Keratinocyte (primary cell): ENCODE measurements at regions not wholly inside any gene's neighbourhood (a gene's known extent, or its start where the extent isn't known, plus 50 kb on each side); places are given as distances from the start of the nearest gene placed in this dataset.

Experiments used
- DNase-seq: peaks from one replicate; pipeline ENCODE4 v3.0.0-alpha.2; 2011; ENCODE audit warnings: low read depth, missing footprints, low spot score
- FAIRE-seq: peaks from 2 replicates; lab custom pipeline; 2011; peaks lifted over from hg19 to GRCh38; lab: Jason Lieb, UNC
- H2AFZ ChIP-seq: 2 replicates; pipeline ENCODE4 v1.6.0; 2012; ENCODE audit warnings: low read length, control low read depth, inconsistent platforms; ENCODE audit not compliant: control insufficient read depth
- H3K27ac ChIP-seq: 2 replicates; pipeline ENCODE4 v1.5.1; 2011; ENCODE audit warnings: low read length; ENCODE audit not compliant: control insufficient read depth, insufficient read depth
- H3K27me3 ChIP-seq: 3 replicates; pipeline ENCODE4 v1.6.0; 2011; ENCODE audit warnings: low read length; ENCODE audit not compliant: control insufficient read depth, insufficient read depth; ENCODE audit errors: extremely low read depth
- H3K36me3 ChIP-seq, 2 experiments: 2 replicates in 1 of 2; 3 replicates in 1 of 2; pipeline ENCODE4 v1.5.1; 2011; ENCODE audit warnings: low read length in 2 of 2, mild to moderate bottlenecking in 1 of 2; ENCODE audit not compliant: control insufficient read depth in 2 of 2, insufficient read depth in 2 of 2; ENCODE audit errors: extremely low read depth in 1 of 2
- H3K4me1 ChIP-seq: 3 replicates; pipeline ENCODE4 v1.5.1; 2011; ENCODE audit warnings: low read length; ENCODE audit not compliant: control insufficient read depth, insufficient read depth; ENCODE audit errors: extremely low read depth
- H3K4me2 ChIP-seq: 3 replicates; pipeline ENCODE4 v1.6.0; 2011; ENCODE audit warnings: low read depth, low read length; ENCODE audit not compliant: control insufficient read depth, insufficient read depth; ENCODE audit errors: extremely low read depth
- H3K4me3 ChIP-seq, 3 experiments: fragments of 200-600 bp in 1 of 3; sonication (generic) in 1 of 3; 2 replicates in 2 of 3; 3 replicates in 1 of 3; pipeline ENCODE4 v1.5.1; 2011 to 2016; ENCODE audit warnings: low read length in 3 of 3, mild to moderate bottlenecking in 3 of 3, control low read depth in 2 of 3, inconsistent platforms in 1 of 3, low read depth in 1 of 3, mixed read lengths in 1 of 3, mixed run types in 1 of 3, moderate library complexity in 1 of 3; ENCODE audit not compliant: control insufficient read depth in 2 of 3, insufficient read depth in 2 of 3; ENCODE audit errors: extremely low read depth in 1 of 3
- H3K79me2 ChIP-seq: 2 replicates; pipeline ENCODE4 v1.6.0; 2012; ENCODE audit warnings: low read length; ENCODE audit not compliant: control insufficient read depth, insufficient read depth
- H3K9ac ChIP-seq: 3 replicates; pipeline ENCODE4 v1.6.0; 2011; ENCODE audit warnings: low read length; ENCODE audit not compliant: control insufficient read depth, insufficient read depth; ENCODE audit errors: extremely low read depth
- H3K9me1 ChIP-seq: 3 replicates; pipeline ENCODE4 v1.6.0; 2011; ENCODE audit warnings: low read length; ENCODE audit not compliant: control insufficient read depth, insufficient read depth; ENCODE audit errors: extremely low read depth
- H3K9me3 ChIP-seq: 2 replicates; pipeline ENCODE4 v1.5.1; 2012; ENCODE audit warnings: low read depth, low read length; ENCODE audit not compliant: control insufficient read depth
- H4K20me1 ChIP-seq: 3 replicates; pipeline ENCODE4 v1.6.0; 2011; ENCODE audit warnings: low read length; ENCODE audit not compliant: control insufficient read depth, insufficient read depth; ENCODE audit errors: extremely low read depth
- CTCF ChIP-seq, 3 experiments: IDR thresholded peaks in 1 of 3; conservative IDR thresholded peaks in 1 of 3; optimal IDR thresholded peaks in 1 of 3; 2 replicates in 2 of 3; 3 replicates in 1 of 3; pipeline versions ENCODE3 to v1.5.1; 2011; ENCODE audit warnings: low read length in 3 of 3, mild to moderate bottlenecking in 3 of 3, moderate library complexity in 2 of 3, control low read depth in 1 of 3, inconsistent platforms in 1 of 3; ENCODE audit not compliant: insufficient read depth in 2 of 3; ENCODE audit errors: extremely low read depth in 1 of 3
- EZH2 ChIP-seq: IDR thresholded peaks from one replicate; pipeline ENCODE4 v1.6.1; 2012; ENCODE audit warnings: inconsistent platforms, mild to moderate bottlenecking, low read length, moderate library complexity
- dilution Hi-C: fragments of 300-500 bp; cut with MboI; formaldehyde crosslinking; loops from one replicate; pipeline ENCODE4 v1.7.0; 2020; ENCODE audit warnings: low sequenced_read_pairs; ENCODE audit not compliant: extremely low pct_ligation_motif_present

GRCh38 chr6:140344142-140344913 lies 969.9 kb upstream of the CITED2 start:
- H3K27ac ChIP-seq: no peak overlapping the region
- peaks cover 11% of the 10 kb centered on the region for H3K4me1 ChIP-seq
- H3K79me2 ChIP-seq: no peaks in the 10 kb centered on the region
- no peaks in the 10 kb centered on the region for H3K36me3 ChIP-seq
- no peaks in the 10 kb centered on the region for H4K20me1 ChIP-seq
- no peak for TF ChIP-seq EZH2
- H3K4me2 ChIP-seq: no peak overlapping the region
- H3K9me3 ChIP-seq: no peaks in the 10 kb centered on the region
- no peak overlapping the region for H3K4me3 ChIP-seq
- dilution Hi-C loops: no loop called here
- no peak for DNase-seq
- H2AFZ ChIP-seq: peak overlapping the region; percentile 70
- H3K9ac ChIP-seq: no peak overlapping the region
- FAIRE-seq: no peak
- H3K9me1 ChIP-seq: no peaks in the 10 kb centered on the region
- H3K27me3 ChIP-seq: no peaks in the 10 kb centered on the region

- DNase-seq (no peak), FAIRE-seq (no peak)
- no peaks in the 10 kb centered on the region for H3K36me3 ChIP-seq
- H3K27me3 ChIP-seq: no peaks in the 10 kb centered on the region
- TF ChIP-seq CTCF (optimal IDR thresholded peaks at IDR 0.05 in 1 of 3, IDR thresholded peaks at IDR 0.05 in 1 of 3, conservative IDR thresholded peaks at IDR 0.05 in 1 of 3; ENCODE audit: extremely low read depth in 1 of 3, insufficient read depth in 2 of 3, low read length in 3 of 3) (no peak), EZH2 (no peak)
- dilution Hi-C loops: no loop called here
- no peak overlapping the region for H3K4me3 ChIP-seq
- no peaks in the 10 kb centered on the region for H3K9me1 ChIP-seq
- H3K4me2 ChIP-seq: no peak overlapping the region
- no peaks in the 10 kb centered on the region for H3K79me2 ChIP-seq
- no peak overlapping the region for H3K9ac ChIP-seq
- H4K20me1 ChIP-seq: no peaks in the 10 kb centered on the region
- peaks cover 11% of the 10 kb centered on the region for H3K4me1 ChIP-seq
- H2AFZ ChIP-seq: no peak overlapping the region
- no peak overlapping the region for H3K27ac ChIP-seq
- H3K9me3 ChIP-seq: no peaks in the 10 kb centered on the region
Observed at GRCh38 chr6:140343128-140343527, 968.7 kb upstream of the CITED2 start.

GRCh38 chr6:140341272-140341671 lies 966.8 kb upstream of the CITED2 start:
- no peak for FAIRE-seq

More at GRCh38 chr6:140341272-140341671, 966.8 kb upstream of the CITED2 start:
- no peaks in the 10 kb centered on the region for H3K9me3 ChIP-seq
- H3K9ac ChIP-seq: no peak overlapping the region
- no peak overlapping the region for H2AFZ ChIP-seq
- no peak overlapping the region for H3K4me3 ChIP-seq
- DNase-seq: no peak
- no peaks in the 10 kb centered on the region for H3K27me3 ChIP-seq
- H3K36me3 ChIP-seq: no peaks in the 10 kb centered on the region
- no peaks in the 10 kb centered on the region for H4K20me1 ChIP-seq
- H3K4me1 ChIP-seq: peaks cover 11% of the 10 kb centered on the region
- no peak overlapping the region for H3K4me2 ChIP-seq
- H3K27ac ChIP-seq: no peak overlapping the region
- no peaks in the 10 kb centered on the region for H3K9me1 ChIP-seq
- TF ChIP-seq CTCF (optimal IDR thresholded peaks at IDR 0.05 in 1 of 3, IDR thresholded peaks at IDR 0.05 in 1 of 3, conservative IDR thresholded peaks at IDR 0.05 in 1 of 3; ENCODE audit: extremely low read depth in 1 of 3, insufficient read depth in 2 of 3, low read length in 3 of 3): no peak
- TF ChIP-seq EZH2: no peak
- no peaks in the 10 kb centered on the region for H3K79me2 ChIP-seq
- dilution Hi-C loops: no loop called here
